Osteoblast (primary cell): ENCODE measurements at regions not wholly inside any gene's neighbourhood (a gene's known extent, or its start where the extent isn't known, plus 50 kb on each side); places are given as distances from the start of the nearest gene placed in this dataset.

Source experiments
- DNase-seq: peaks from one replicate; pipeline ENCODE4 v3.0.0; 2011; ENCODE audit warnings: low spot score, mixed read lengths; ENCODE audit not compliant: insufficient read length; ENCODE audit errors: missing footprints
- H2AFZ ChIP-seq: 2 replicates; pipeline ENCODE4 v1.6.0; 2011; ENCODE audit warnings: mild to moderate bottlenecking, low read length
- H3K27ac ChIP-seq: 2 replicates; pipeline ENCODE4 v1.5.1; 2011; ENCODE audit warnings: mild to moderate bottlenecking, low read depth, low read length, moderate library complexity
- H3K27me3 ChIP-seq: 2 replicates; pipeline ENCODE4 v1.6.0; 2012; ENCODE audit warnings: mild to moderate bottlenecking, control low read depth, inconsistent platforms, low read length, moderate library complexity; ENCODE audit not compliant: insufficient read depth
- H3K36me3 ChIP-seq: 2 replicates; pipeline ENCODE4 v1.5.1; 2011; ENCODE audit warnings: mild to moderate bottlenecking, low read length, control low read depth, moderate library complexity; ENCODE audit not compliant: insufficient read depth
- H3K4me1 ChIP-seq: 2 replicates; pipeline ENCODE4 v1.5.1; 2011; ENCODE audit warnings: mild to moderate bottlenecking, low read length, control low read depth, moderate library complexity; ENCODE audit not compliant: insufficient read depth
- H3K4me2 ChIP-seq: 2 replicates; pipeline ENCODE4 v1.6.0; 2011; ENCODE audit warnings: mild to moderate bottlenecking, low read length; ENCODE audit not compliant: insufficient read depth
- H3K4me3 ChIP-seq: fragments of 200-600 bp; sonication (generic); 3 replicates; pipeline ENCODE4 v1.5.1; 2012; ENCODE audit warnings: mild to moderate bottlenecking, low read length, inconsistent platforms; ENCODE audit not compliant: insufficient read depth
- H3K79me2 ChIP-seq: 2 replicates; pipeline ENCODE4 v1.6.0; 2012; ENCODE audit warnings: mild to moderate bottlenecking, low read length, control low read depth, inconsistent platforms; ENCODE audit not compliant: insufficient read depth
- H3K9me3 ChIP-seq: 2 replicates; pipeline ENCODE4 v1.5.1; 2011; ENCODE audit warnings: low read depth, low read length, control low read depth
- H4K20me1 ChIP-seq: 2 replicates; pipeline ENCODE4 v1.6.0; 2012; ENCODE audit warnings: mild to moderate bottlenecking, low read length, control low read depth; ENCODE audit not compliant: insufficient read depth
- CTCF ChIP-seq: IDR thresholded peaks from 2 replicates; pipeline ENCODE4 v1.5.1; 2011; ENCODE audit warnings: mild to moderate bottlenecking, low read depth, low read length, moderate library complexity; ENCODE audit errors: extremely low read depth

GRCh38 chr4:3818371-3818770, 52.2 kb downstream of the ADRA2C start:
- Histone ChIP-seq H3K36me3 (no peaks in the 10 kb centered on the region), H3K4me1 (no peaks in the 10 kb centered on the region)
- no peak for TF ChIP-seq CTCF

GRCh38 chr4:3819210-3819919, 53.2 kb downstream of the ADRA2C start:
- DNase-seq, result peak; percentile 65
- no peaks in the 10 kb centered on the region for H3K4me1 ChIP-seq
- no peak overlapping the region for H3K4me2 ChIP-seq

More at GRCh38 chr4:3818371-3818770, 52.2 kb downstream of the ADRA2C start:
- Histone ChIP-seq H3K9me3 (no peaks in the 10 kb centered on the region), H3K27ac (no peak overlapping the region), H3K27me3 (peaks cover 5% of the 10 kb centered on the region), H3K79me2 (no peaks in the 10 kb centered on the region), H3K4me2 (no peak overlapping the region), H2AFZ (no peak overlapping the region), H3K4me3 (no peak overlapping the region), H4K20me1 (no peaks in the 10 kb centered on the region)
- no peak for DNase-seq

GRCh38 chr4:3820016-3820805, 54.0 kb downstream of the ADRA2C start:
- H3K27me3 ChIP-seq, result peaks cover 9% of the 10 kb centered on the region
- TF ChIP-seq CTCF, result no peak
- no peak overlapping the region for H2AFZ ChIP-seq
- H3K4me1 ChIP-seq, result no peaks in the 10 kb centered on the region
- no peaks in the 10 kb centered on the region for H3K79me2 ChIP-seq
- no peak overlapping the region for H3K4me3 ChIP-seq
- no peaks in the 10 kb centered on the region for H3K36me3 ChIP-seq
- no peaks in the 10 kb centered on the region for H3K9me3 ChIP-seq
- H4K20me1 ChIP-seq, result no peaks in the 10 kb centered on the region
- H3K27ac ChIP-seq, result no peak overlapping the region
- DNase-seq, result peak; percentile 59
- H3K4me2 ChIP-seq, result no peak overlapping the region

More at GRCh38 chr4:3819210-3819919, 53.2 kb downstream of the ADRA2C start:
- Histone ChIP-seq H3K79me2 (no peaks in the 10 kb centered on the region), H3K4me3 (no peak overlapping the region), H3K9me3 (no peaks in the 10 kb centered on the region), H3K36me3 (no peaks in the 10 kb centered on the region), H3K27ac (no peak overlapping the region), H4K20me1 (no peaks in the 10 kb centered on the region), H3K27me3 (peaks cover 7% of the 10 kb centered on the region), H2AFZ (no peak overlapping the region)
- no peak for TF ChIP-seq CTCF

GRCh38 chr4:3820806-3821579, 54.8 kb downstream of the ADRA2C start:
- H3K4me1 ChIP-seq, result no peaks in the 10 kb centered on the region
- H2AFZ ChIP-seq, result no peak overlapping the region
- H3K27me3 ChIP-seq, result peaks cover 10% of the 10 kb centered on the region
- TF ChIP-seq CTCF, result no peak
- no peak overlapping the region for H3K4me3 ChIP-seq
- H3K27ac ChIP-seq, result no peak overlapping the region
- no peaks in the 10 kb centered on the region for H3K36me3 ChIP-seq
- no peaks in the 10 kb centered on the region for H4K20me1 ChIP-seq
- peak; percentile 76 for DNase-seq
- no peaks in the 10 kb centered on the region for H3K79me2 ChIP-seq
- H3K9me3 ChIP-seq, result no peaks in the 10 kb centered on the region
- H3K4me2 ChIP-seq, result no peak overlapping the region
